HG03175 (cell line): ENCODE measurements at regions not wholly inside any gene's neighbourhood (a gene's known extent, or its start where the extent isn't known, plus 50 kb on each side); places are given as distances from the start of the nearest gene placed in this dataset.

Experiments
- ATAC-seq: cut with Tn5 transposase; IDR thresholded peaks from one replicate; pipeline ENCODE4 v1.9.1; 2021; ENCODE audit warnings: mild to moderate bottlenecking, moderate library complexity; ENCODE audit not compliant: unreplicated experiment

DNA sequence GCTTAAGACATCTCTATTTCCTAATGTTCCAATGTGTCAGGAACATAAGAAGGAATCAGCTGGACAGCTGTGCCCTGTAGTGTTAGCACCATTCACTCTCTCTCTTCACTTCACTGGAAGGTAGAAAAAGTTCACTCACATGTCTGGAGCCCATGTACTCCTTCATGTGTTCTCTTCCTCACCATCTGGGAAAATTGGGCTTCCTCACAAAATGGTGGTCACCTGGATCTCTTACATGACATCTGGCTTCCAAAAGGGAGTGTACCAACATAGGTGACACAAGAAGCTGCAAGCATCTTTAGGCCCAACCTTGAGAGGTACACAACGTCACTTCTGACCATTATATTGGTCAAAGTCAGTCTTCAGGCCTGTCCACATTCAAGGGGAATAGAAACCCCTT, 882.6 kb downstream of the LTN1 start:
- no peak for ATAC-seq

DNA sequence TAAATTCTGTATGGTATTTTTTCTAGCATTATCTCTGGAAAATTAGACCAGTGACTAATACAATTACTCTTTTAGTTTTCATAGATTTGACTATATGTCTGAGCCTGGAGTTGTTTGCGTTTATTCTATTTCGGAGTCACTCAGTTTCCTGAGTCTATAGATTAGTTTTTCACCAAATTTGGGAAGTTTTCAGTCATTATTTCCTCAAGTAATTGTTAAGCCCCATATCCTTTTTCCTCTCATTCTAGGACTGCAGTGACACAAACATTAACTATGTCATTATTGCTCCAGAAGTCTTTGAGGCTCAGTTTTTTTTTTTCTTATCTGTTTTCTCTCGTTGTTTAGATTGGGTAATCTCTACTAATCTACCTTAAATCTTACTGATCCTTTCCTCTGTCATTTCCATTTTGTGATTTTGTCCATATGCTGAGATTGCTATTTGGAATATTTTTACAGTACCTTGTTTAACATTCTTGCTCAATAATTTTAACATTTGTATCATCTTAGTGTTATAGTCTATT, 886.2 kb downstream of the LTN1 start:
- no peak for ATAC-seq

DNA sequence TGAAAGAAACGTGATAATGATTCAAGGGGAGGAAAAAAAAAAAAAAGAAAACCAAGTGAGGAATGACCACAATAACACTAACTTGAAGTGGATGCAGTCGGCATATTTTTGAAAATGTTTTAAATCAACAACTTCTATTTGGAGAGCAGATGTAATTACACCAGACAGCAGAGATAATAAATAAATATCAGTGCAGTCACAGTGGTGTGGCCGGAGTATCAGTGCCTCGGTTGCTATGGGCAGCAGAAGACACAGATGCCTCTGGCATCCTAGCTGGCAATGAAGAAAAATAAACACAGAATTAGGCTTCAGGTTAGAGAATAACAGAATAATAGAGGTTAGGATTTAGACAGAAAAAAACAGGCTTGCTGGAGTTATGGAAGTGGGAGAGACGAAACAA, 888.3 kb downstream of the LTN1 start:
- no peak for ATAC-seq

DNA sequence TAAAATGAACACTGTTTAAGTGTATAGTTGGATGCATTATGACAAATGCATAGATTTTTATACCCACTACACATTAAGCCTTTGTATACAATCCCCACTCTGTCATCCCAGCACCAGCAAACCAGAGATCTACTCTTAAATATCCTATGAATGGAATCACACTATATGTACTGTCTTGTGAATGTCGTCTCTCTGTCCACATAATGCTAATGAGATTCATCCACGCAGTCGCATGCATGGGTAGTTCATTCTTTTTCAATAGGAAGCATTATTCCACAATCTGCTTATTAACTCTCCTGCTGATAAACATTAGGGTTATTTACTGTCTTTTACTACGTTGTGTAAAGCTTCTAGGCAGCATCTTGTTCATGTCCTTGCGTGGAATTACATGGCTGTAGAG, 892.3 kb downstream of the LTN1 start:
- no peak for ATAC-seq

DNA sequence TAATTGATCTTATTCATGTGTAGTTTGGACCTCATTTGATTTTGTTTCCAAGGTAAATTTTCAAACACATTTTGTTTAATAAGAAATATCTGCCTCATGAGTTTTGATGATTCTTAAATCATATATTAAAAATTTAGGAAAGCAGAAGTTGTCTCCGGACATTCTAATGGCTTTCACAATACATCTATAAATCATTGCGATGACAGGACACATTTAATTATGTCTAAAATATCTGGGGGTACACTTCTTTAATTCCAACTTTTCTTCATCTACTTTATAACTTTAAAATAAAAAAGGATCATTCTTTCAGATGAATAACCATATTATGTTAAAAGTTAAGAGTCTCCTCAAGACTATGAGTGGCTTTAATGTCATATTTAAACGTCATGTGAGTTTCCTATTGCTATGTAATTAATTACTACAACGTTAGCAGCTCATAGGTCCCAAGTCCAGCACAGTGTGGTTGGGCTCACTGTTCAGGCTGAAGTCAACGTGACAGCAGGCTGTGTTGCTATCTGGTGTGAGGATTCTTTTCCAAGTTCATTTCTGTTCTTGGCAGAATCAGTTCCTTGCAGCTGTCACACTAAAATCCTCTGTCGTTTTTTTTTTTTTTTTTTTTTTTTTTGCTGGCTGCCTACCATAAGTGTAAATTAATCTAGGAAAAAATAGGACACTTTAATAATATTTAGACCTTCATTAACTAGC, 893.5 kb downstream of the LTN1 start:
- no peak for ATAC-seq

DNA sequence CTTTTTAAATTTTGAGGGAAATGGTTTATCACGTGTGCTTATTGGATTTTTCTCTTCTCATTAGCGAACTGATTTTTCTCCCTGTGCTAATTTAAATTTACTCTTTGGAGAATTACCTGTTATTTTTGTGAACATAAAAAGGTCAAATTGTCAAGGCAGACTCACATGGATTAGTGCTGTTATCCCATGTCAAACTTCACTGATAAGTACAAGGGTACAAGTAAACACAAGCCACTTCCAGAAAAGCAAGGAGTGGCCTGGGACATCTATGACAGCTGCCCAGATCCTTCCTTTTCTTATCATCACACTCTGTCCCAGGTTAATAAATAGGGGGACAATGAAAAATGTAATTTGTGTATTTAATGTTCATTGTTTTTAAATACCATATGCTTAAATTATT, 901.2 kb downstream of the LTN1 start:
- no peak for ATAC-seq

DNA sequence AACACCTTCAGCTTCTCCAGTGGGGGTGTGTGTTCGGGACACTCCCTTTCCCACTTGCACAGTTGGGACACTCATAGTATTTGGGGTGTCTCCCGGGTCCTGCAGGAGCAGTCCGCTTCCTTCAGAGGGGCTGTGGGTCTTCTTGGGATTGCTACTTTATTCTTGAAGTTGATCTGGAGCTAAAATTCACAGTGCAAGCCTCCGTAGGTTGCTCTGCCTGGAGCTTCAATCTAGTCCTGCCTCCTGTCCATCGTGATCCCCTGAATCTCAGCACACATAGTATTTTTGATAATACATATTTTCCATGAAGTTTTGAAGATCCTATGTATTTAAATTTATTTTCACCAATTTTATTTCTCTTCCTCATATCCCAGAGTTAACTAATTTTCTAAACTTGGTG, 902.1 kb downstream of the LTN1 start:
- ATAC-seq, result no peak

DNA sequence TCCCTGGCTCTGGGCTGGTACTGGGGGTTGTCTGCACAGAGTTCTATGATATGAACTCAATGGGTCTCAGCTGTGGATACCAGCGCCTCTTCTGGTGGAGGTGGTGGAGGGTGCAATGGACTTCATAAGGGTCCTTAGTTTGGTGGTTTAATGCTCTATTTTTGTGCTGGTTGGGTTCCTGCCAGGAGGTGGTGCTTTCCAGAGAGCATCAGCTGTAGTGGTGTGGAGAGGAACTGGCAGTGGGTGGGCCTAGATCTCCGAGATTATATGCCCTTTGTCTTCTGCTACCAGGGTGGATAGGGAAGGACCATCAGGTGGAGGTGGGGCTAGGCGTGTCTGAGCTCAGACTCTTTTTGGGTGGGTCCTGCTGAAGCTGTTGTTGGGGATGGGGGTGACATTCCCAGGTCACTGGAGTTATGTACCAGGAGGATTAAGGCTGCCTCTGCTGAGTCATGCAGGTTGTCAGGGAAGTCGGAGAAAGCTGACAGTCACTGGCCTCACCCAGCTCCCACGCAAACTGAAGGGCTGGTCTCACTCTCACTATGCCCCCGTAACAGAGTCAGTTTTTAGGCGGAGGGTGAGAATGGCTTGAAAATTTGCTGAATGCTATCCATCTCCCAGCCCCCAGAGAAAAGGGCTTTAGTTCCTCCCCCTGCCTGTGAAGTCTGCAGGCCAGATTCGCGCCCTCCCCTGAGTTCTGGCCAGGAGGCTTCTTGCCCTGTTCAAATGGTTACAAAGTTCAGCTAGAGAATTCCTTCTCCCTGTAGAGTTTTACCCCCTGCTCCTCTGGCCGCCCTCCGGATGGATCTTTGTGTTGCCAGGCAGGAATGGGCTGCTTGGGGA, 902.9 kb downstream of the LTN1 start:
- no peak for ATAC-seq

DNA sequence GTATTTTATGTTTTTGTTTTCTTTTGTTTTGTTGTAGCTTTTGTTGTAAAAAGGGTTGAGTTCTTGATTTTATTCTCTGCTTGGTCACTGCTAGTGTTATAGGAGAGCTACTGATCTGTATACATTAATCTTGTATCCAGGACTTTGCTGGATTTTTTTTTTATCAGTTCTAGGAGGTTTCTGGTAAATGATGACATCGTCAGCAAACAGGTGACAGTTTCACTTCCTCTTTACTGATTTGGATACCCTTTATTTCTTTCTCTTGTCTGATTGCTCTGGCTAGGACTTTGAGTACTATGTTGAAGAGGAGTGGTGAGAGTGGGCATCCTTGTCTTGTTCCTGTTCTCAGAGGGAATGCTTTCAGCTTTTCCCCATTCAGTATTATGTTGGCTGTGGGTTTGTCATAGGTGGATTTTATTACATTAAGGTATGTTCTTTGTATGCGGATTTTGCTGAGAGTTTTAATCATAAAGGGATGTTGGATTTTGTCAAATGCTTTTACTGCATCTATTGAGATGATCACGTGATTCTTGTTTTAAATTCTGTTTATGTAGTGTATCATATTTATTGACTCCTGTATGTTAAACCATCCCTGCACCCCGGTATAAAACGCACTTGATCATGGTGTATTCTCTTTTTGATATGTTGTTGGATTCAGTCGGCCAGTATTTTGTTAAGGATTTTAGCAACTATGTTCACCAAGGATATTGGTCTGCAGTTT, 905.7 kb downstream of the LTN1 start:
- no peak for ATAC-seq

DNA sequence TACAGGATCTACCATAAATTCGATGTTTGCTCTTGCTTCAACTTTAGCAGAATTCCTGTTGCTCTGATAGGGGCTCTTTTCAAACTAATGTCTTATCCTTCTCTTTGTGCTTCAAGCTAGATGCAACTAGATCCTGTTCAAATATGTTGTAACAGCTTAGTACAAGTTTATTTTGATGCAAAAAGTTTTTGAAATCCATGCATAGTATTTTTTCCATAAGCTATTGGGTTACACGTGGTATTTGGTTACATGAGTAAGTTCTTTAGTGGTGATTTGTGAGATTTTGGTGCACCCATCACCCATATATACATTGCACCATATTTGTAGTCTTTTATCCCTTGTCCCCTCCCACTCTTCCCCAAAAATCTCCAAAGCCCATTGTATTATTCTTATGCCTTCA, 907.7 kb downstream of the LTN1 start:
- no peak for ATAC-seq

DNA sequence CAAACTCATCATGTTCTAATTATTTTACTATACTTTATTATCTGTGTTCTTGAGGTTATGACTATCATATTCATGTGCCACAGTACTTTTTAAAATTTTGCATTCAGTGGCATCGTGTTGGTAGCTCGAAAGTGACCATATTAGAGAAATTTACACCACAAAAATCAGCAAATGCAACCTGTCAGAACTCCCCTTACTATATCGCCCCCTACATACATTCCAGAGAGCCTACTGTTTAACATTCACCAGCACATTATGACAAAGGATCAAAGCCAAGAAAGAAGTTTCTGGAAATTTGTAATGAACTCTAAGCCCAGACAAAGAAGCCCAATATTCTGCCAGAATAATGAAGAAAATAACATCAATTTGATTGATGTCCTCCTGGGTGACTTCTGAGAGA, 909.3 kb downstream of the LTN1 start:
- no peak for ATAC-seq

DNA sequence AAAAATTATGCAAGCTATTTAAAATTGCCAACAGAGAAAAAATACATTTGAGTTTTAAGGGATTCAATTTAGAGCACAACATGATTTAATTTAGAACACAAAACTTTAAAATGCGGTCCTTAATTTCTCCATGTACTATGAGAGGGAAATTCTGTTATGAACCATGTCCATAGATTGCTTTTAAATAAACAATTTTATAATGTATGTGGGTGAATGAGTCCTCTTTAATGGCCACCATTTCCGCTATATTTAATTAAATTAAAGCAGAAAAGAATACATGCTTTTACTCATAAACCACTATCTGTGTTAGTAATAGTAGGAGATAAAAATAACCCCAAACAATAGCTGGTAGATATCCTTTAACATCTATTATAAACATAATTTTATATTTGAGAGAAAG, 914.6 kb downstream of the LTN1 start:
- no peak for ATAC-seq

DNA sequence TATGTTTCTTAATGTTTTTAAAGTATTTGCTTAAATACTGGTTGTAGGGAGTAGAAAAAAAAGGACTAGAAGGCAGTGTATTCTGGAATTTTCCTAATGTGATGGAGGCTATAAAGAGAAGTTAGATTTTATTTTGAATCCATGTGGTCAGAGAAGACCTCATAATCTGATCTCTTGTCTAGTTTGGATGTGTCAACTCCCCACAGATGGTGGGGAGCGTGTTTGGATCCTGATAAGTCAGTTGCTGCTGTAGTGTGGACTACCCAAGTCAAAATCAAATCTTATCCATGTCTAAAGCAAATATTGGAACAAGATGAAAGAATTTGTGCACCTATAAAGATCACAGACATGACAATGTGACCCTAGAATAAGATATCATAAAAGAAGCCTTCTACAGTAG, 918.0 kb downstream of the LTN1 start:
- ATAC-seq, result no peak

DNA sequence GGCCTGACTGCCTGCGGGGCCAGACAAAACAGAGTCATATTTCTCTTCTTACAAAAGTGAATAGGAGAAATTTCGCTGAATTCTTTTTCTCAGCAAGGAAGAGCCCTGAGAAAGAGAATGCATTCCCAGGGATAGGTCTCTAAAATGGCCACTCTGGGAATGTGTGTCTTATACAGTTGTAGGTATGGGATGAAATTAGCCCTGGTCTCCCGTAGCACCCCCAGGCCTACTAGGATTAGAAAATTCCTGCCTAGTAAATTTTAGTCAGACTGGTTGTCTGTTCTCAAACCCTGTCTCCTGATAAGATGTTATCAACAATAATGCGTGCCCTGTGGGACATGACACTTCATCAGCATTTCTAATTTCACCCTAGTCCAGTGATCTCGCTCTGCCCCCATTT, 920.1 kb downstream of the LTN1 start:
- no peak for ATAC-seq

DNA sequence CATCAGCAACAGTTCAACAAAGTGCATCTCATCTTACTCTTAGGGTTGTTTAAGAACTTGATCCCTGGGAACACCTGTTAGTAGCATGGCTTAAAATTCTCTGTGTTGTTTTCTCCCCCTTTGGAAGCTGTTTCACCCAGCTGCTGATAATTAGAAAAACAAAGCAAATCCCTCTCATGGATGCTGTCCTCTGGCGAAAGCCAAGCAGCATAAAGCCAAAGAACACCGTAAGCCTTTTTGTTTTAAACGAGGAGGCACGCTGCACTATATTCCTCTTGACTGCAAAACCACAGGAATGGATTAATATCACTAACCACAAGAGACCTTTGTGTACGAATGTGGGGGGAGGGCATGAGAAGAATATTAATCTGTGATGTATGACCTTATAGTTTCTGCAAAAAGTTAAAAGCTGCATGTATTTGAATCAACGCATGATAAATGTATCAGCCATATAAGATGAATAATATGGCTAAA, 923.2 kb downstream of the LTN1 start:
- no peak for ATAC-seq

DNA sequence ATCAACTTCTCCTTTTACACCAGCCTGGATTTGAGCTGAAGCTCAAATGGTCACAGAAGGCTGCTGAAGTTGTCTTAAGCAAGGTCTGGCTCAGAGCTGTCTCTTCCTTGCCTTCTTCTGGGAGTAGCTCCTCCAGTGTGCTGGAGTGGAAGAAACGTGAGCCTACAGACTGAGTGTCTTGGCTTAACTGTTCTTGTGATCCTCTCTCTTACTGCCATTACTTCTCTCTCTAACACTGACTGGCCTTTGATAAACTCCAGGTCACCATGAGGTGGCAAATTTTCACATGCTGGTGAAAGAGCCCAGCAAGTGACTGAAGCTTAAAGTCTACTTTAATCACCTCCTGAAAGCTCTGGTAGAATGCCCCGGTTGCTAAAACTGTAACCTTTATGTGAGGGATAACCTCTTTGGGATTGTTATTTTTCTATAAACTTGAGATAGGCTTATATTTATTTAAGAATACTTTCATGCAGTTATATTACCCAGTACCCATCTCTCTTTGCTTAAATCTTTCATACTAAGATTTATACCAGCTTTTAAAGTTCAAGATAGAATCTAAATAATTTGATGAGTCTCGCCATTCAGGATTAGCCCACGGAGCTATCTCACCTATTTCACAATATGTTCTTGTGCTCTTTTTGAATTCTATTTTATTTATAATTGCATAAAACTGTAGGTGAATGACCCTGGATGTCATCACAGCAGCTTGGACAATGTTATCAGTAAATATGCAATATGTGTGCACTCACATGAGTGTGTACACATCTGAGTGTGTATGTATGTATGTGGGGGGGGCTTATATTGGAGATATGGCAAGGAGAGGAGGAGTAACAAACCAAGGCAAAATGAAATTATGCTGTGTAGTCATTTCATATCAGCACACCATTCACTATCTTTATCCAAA, 924.0 kb downstream of the LTN1 start:
- ATAC-seq, result no peak

DNA sequence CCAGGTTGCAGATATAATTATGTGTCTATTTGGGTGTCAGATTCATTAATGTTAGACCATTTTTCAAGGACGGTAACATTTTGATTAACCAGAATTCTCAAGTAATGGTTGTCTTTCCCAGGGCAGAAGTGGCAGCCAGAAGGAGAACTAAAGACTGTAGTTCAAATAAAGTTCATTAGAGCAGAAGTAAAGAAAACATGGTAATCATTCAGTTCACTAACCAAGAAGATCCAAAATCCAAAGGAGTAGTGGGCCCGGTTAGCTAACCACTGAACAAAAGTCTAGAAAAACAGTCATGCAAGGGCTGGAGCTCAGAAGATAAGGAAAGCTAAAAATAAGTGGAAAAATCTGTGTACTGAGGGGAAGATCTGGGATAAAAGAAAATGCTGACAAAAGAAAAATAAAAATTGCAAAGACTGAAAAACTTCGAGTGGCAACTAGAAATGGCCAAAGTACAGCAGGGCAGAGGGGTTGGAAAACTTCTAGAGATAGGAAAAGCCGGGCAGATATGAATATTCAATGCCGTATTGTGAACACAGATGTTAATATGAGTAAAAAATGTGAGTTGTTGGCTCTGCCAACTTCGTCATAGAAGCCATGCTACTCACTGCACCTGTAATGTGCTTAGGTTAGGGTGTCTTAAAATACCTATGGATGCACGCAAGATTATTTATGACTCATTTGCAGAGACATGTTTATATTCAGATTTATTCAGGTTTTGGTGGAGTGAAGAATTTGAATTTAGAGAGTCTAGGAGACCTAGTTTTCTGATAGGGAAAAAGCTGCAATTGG, 925.9 kb downstream of the LTN1 start:
- no peak for ATAC-seq

DNA sequence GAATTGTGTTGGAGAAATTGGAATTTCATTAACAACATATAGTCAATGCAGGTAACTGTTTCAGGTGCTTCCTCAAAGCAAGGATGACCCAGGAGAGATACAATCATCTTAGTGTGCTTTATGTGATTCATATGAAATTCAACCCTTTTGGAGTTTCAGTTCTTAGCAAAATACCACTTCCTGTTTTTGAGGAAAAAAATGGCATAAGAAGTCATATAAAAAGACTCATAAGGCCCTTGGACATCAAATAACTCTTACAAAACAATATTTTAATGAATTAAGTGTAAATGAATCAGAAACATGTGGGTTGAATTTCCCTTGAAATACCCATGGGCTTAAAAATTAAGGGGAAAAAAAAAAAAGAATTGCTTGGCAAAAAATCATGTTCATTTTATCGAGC, 926.6 kb downstream of the LTN1 start:
- no peak for ATAC-seq
